GM18505 (cell line): ENCODE measurements at regions not wholly inside any gene's neighbourhood (a gene's known extent, or its start where the extent isn't known, plus 50 kb on each side); places are given as distances from the start of the nearest gene placed in this dataset.

Experiments
- ATAC-seq: cut with Tn5 transposase; IDR thresholded peaks from one replicate; pipeline ENCODE4 v1.9.1; 2021; ENCODE audit not compliant: unreplicated experiment
- POLR2A ChIP-seq: IDR thresholded peaks from 4 replicates; pipeline ENCODE4 v1.6.1; 2011; ENCODE audit warnings: borderline replicate concordance; ENCODE audit not compliant: insufficient read depth, insufficient read length; ENCODE audit errors: extremely low read depth

- ATAC-seq, result no peak
- no peak for TF ChIP-seq POLR2A
Measured at GRCh38 chrX:69079268-69079667, 86.0 kb downstream of the PJA1 start.

DNA sequence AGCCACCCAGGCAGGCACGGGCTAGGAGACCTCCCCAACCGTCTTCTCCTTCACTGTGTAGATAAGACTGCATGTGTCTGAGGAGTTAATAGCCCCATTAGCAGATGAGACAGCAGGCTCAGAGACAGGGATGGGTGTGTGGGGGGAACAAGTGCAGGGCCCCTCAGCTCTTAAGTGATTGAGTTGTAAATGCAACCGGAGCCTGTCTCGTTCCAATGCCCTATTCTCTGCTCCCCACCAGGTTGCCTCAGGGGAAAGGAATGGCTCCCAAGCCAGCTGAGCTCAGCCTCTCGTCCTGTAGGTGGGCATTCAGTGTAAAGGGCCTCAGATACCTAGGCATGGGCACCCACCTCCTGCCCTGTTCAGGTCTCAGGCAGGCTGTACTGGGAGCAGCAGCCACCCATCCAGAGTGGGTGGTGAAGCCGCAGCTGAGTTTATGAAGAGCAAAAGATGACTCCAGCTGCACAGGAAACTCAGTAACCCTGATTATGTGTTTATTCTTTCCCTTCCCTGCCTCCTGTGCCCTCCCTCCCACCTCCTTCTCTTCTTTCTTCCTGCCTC is 87.3 kb downstream of the PJA1 start:
- TF ChIP-seq POLR2A, result no peak
- ATAC-seq, result no peak

- no peak for ATAC-seq
- TF ChIP-seq POLR2A, result no peak
Measured at GRCh38 chrX:69076088-69076487, 89.2 kb downstream of the PJA1 start.

DNA sequence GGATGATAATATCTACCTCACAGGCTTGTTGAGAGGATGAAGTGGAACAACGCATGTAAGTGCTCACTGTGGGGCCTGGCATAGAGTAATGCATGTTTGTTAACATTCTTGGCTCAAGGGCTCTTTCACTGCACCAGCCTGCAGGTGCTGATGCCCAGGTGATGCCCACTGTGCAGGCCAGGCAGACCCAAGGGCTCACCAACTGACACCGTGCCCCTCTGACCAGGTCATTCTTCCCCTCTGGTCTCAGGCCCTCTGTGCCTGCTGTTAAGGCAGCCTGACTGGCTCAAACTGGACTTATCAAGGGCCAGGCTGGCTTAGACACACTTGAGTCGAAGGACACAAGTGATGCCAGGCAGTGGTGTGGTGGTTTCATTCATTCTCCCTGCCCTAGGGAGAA is 90.5 kb downstream of the PJA1 start:
- ATAC-seq, result no peak
- TF ChIP-seq POLR2A, result no peak

GRCh38 chrX:69073721-69074120 is 91.5 kb downstream of the PJA1 start:
- ATAC-seq, result no peak
- no peak for TF ChIP-seq POLR2A

DNA sequence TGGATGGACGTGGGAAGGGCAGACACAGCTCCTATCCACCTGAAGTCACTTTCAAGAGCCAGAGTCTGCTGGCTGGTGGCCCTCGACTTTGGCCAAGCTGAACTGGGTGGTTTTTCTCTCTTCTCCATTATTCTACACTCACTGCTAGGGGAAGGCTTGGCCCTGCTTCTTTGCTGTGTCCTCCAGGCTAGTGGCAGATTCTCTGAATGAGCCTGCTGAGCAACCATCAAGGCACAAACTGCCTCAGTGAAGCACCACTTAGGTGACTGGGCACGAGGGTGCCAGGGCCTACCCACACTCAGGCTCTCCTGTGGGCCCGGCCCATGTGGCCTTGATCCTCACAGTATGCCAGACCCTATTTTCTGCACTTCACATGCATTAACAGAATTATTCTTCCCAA is 92.0 kb downstream of the PJA1 start:
- ATAC-seq, result no peak
- TF ChIP-seq POLR2A, result no peak

GRCh38 chrX:69072486-69073006 is 92.7 kb downstream of the PJA1 start:
- no peak for ATAC-seq
- no peak for TF ChIP-seq POLR2A

DNA sequence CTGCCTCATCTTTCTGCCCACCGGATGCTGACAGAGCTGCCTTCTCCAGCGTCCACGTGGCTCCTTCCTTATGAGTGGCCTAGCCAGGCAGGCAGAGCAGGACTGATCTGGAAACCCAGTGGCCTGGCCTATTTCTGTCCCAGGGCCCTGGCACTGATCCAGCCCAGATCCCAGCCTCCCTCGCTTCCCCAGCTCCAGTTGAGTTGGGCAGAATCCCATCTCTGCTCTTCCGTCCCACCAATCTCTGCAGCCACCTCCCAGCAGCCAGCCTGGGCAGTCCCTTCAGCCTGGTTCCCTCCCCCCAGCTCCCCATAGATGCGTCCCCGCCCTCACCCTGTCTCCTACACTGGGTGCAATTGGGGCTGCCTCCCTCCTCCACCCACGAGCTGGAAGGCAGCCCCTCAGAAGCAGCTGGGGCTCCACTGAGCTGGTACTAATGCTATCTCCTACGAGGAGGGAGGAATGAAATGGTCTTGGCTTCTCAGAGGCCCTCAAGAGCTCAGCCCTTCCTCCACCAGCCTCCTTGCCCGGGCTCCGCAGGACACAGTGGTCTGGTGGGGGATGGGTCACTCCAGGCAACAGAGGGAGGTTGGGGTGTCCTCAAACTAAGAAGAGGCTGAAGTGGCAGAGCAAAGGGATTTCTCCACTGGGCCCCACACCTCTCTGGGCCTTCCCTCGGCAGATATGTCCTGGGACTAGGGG is 94.2 kb downstream of the PJA1 start:
- no peak for ATAC-seq
- TF ChIP-seq POLR2A, result no peak

GRCh38 chrX:69069876-69070275 is 95.4 kb downstream of the PJA1 start:
- no peak for ATAC-seq
- TF ChIP-seq POLR2A, result no peak

DNA sequence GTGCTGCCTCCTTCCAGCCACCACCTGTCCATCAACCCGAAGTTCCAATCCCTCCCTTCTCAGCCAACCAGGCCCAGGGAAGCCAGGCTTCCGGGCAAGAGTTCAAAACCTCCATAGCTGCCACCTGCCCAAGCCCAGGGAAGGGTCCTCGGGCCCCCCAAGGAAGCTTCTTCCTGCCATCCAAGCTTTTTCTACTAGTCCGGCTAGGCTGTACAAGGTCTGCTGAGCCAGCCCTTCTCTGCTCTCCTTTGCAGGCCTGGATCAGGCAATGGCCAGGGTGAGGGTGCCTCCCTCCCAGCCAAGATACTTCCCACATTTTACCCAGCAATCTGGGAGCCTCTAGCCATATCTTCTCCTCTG is 96.2 kb downstream of the PJA1 start:
- TF ChIP-seq POLR2A, result no peak
- no peak for ATAC-seq

DNA sequence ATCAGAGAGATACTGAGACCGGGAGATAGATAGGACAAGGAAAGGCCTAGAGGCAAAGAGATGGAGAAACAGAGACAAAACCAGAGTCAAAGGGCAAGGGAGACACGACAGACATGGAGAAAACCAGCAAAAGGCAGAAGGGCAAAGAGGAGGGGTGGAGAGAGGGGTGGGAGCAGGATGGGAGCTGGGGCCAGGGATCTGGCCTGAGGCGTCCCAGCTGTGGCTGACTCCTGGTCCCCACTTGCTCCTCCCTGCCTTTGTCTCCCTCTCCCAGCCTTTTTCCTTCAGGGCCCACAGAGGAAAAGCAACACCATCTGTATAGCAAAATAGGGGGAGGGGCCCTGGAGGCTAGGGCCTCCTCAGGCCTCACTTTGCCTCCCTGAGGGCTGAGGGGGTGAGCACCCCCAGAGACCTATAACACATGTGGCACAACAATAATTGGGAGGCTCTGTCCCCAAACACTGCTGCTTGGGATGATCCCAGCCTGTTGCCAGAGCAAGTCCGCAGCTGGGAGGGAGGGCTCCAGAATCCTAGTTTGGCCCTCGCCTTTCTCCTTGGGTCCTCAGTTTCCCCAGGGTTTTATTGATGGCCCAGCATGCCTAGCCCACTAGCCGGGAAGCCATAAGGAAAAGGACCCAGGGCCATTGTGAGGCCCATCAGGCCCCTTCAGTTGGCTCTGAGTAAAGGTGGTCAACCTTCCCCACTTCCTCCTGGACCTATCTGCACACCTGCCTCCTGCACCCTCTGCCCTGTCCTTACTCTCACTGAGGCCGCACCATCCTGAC is 96.8 kb downstream of the PJA1 start:
- ATAC-seq, result no peak
- no peak for TF ChIP-seq POLR2A

DNA sequence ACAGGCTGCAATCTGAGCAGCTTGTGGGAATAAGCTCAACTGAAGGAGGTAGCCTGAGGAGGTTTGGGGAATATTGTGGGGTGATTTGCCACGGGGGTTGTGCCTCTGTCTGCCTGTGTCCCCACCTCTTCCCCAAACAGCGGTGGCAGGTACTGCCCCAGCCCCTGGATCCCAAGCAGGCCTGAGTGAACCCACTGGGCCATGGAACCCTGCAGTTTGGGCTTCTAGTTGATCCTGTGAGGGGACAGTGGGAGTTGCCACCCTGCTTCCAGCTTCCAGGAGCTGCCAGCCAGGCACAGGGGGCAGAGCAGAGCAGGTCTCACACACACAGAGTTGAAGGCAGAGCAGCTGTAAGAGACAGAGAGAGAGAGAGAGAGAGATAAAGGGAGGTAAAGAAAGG is 97.4 kb downstream of the PJA1 start:
- no peak for TF ChIP-seq POLR2A
- ATAC-seq, result no peak

DNA sequence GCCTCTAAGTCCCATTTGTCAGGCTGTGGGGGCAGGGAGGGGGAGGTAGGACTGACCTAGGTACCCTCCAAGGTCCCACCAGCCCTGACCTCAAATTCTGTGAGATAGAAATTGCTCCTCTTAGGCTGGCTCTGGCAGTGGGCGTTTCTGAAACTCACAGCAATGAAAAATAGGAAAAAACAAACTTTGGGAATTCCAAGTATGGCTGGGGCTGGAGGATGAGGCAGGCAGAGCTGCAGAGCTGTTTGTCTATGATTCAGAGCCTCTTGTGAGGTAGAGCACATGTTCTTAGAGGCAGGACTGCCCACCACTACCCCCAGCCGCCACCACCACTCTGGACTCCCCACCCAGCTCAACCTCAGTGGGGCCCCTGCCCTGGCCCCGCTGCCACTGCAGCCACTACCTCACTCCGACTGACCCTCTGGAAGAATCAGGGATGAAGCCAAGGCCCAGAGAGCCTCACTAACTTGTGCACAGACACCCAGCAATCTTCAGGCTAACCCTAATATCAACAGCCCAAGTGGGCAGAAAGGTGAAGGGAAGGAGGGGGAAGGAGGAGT is 98.2 kb downstream of the PJA1 start:
- TF ChIP-seq POLR2A, result no peak
- no peak for ATAC-seq
